GM13977 (cell line): ENCODE measurements at regions not wholly inside any gene's neighbourhood (a gene's known extent, or its start where the extent isn't known, plus 50 kb on each side); places are given as distances from the start of the nearest gene placed in this dataset.

Experiments
- DNase-seq: peaks from one replicate; pipeline ENCODE4 v3.0.0; 2012; ENCODE audit warnings: low spot score
- in situ Hi-C: fragments of 300-500 bp; cut with MboI; formaldehyde crosslinking; loops from one replicate; pipeline ENCODE4 v1.12.0; 2022; ENCODE audit warnings: low sequenced_read_pairs, low pct_unique_long_range_greater_than_20kb, mixed read lengths, inconsistent platforms; ENCODE audit not compliant: unreplicated experiment
- TF ChIP-seq, protein P1 (sequence below): IDR thresholded peaks from 2 replicates; pipeline ENCODE4 v1.5.1; 2012; ENCODE audit warnings: mild to moderate bottlenecking, control low read depth; ENCODE audit not compliant: insufficient read depth; ENCODE audit errors: extremely low read depth, missing control alignments

DNA sequence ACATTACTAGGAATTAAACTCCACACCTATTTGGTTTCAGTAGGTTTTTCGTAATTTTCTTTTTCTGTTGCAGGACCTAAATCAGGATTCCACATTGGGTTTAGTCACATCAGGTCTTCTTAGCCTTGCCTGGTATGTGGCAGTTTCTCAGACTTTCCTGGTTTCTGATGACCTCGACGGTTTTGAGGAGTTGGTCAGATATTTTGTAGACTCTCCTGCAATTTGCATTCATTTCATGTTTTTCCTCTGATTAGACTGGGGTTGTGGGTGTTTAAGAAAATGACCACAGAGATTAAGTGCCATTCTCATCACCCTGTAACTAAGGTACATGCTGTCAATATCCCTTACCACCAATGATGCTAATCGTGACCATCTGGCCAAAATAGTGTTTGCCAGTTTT is 97.3 kb upstream of the ST6GAL2 start:
- in situ Hi-C loops = no loop called here
- DNase-seq = no peak
- TF ChIP-seq, protein P1, sequence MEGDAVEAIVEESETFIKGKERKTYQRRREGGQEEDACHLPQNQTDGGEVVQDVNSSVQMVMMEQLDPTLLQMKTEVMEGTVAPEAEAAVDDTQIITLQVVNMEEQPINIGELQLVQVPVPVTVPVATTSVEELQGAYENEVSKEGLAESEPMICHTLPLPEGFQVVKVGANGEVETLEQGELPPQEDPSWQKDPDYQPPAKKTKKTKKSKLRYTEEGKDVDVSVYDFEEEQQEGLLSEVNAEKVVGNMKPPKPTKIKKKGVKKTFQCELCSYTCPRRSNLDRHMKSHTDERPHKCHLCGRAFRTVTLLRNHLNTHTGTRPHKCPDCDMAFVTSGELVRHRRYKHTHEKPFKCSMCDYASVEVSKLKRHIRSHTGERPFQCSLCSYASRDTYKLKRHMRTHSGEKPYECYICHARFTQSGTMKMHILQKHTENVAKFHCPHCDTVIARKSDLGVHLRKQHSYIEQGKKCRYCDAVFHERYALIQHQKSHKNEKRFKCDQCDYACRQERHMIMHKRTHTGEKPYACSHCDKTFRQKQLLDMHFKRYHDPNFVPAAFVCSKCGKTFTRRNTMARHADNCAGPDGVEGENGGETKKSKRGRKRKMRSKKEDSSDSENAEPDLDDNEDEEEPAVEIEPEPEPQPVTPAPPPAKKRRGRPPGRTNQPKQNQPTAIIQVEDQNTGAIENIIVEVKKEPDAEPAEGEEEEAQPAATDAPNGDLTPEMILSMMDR = no peak

DNA sequence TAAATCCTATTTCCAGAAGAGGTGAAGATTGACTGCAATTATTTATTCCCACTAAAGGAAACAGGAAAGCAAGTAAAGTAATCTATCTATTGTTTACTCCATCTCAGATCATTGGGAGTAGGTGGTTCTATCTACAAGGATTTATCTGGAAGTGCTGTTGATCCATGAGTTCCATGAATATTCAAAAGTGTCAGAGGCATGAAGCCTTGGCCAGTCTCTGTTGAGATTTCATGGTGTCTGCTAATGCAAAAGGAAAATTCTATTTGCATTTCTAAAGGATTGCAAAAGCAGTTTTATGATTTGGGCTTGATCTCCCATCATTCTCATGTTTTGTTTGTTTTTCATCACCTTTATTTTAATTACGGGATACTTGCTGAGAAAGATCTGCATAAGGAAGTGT is 102.4 kb upstream of the ST6GAL2 start:
- no peak for DNase-seq
- TF ChIP-seq, protein P1 = no peak
- in situ Hi-C loops = no loop called here

DNA sequence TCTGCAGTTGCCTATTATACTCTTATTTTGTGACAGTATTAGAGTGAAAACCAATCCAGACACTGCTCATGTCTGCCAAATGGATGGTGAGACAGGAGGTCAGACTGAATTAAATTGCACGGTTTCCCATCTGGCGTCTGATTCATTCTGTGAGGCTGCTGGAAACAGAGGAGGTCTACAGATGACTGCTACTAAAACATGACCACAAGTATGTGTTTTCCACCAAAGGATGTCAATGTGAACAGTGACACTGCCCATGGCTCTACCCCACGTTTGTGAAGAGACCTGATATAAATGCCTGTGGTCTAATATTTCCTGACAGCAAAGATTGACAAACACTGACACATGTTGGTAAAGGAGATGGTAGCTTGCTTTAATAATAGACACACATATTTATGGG is 104.3 kb upstream of the ST6GAL2 start:
- in situ Hi-C loops = no loop called here
- DNase-seq = no peak

DNA sequence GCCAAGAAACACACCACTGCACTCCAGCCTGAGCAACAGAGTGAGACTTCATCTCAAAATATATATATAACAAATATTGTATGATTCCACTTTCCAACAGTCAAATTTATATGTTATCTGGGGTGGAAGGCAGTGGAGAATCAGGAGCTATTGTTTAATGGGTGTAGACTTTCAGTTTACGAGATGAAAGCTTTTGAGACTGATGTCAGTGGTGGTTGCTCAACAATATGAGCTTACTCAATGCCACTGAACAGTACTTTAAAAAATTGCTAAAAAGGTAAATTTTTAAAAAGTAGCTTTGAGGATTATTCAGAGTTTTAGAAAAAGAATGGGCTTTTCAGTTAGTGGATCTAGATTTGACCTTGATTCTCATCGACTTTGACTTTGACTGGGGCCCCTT is 105.9 kb upstream of the ST6GAL2 start:
- TF ChIP-seq, protein P1 = no peak
- in situ Hi-C loops = no loop called here
- no peak for DNase-seq

More for the DNA sequence above, 104.3 kb upstream of the ST6GAL2 start:
- TF ChIP-seq, protein P1 = no peak

DNA sequence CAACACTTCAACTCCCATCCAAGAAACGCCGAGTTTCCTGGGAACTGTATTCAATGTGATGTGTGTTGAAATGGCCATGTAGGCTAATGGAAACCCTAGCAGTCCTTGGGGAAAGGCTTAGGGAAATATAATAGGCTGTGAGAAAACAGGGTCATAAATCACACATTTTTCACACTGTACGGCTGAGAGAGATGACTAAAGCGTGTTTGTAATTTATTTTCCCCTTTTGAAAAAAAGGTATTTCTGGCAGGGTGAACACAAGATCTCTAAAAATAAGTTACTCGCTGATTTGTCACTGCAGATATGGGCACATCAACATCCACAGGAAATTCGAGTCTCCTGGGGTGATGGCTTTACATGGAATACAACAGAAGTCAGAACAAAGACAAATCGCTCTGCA is 109.6 kb upstream of the ST6GAL2 start:
- no peak for DNase-seq
- in situ Hi-C loops = no loop called here
- TF ChIP-seq, protein P1 = no peak

DNA sequence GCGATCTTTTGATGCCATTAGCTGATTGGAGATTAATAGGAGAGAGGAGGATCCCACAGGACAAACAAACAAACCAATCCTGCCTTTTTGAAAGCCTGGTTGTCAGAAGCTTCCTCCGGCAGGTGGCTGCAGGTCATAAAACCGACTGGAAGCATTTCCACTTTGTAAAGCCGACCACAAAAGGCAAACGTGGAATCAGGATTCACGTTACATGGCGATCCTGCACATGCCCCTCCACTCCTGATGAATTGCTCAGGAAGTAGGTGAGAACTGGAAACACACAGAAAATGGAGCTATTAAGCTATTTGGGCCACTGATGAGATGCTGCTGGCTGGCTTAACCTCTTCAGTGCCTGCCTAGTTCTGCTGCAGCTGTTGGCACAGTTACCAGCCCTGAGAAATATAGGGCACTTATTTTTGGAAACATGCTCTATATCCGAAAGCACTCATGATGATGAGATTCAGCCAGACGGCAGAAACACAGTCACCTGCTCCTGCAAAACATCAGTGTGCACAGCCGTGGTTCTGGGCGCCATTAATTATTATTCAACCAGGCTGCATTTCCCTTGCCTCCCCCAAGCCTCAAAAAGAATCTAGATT is 110.3 kb upstream of the ST6GAL2 start:
- TF ChIP-seq, protein P1 = no peak
- in situ Hi-C loops = no loop called here
- no peak for DNase-seq

DNA sequence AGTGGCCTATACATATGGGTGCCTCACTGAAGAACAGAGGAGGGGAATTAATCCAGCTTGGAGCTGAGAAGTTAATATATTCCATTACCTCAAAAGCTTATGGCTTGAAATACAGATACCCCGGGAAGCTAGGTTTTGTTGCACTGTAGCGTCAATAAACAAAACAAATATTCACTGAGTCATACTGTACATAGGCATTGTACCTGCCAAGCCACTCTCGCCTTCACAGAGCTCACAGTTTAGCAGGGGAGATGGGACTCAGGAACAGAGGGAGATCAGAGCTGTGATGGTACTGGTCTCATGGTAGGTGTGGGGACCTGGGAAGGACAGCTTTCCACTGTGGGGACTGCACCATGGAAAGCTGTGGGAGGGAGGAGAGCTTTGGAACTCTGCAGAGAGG is 111.2 kb upstream of the ST6GAL2 start:
- DNase-seq = no peak
- in situ Hi-C loops = no loop called here
- TF ChIP-seq, protein P1 = no peak
